Gastroesophageal sphincter (tissue), 4 donors: ENCODE measurements at regions not wholly inside any gene's neighbourhood (a gene's known extent, or its start where the extent isn't known, plus 50 kb on each side); places are given as distances from the start of the nearest gene placed in this dataset.
A peak's percentile ranks its signal among the peaks of the same experiment; 100 is the strongest.

Experiments used
- ATAC-seq: fragments of 150-250 bp; one replicate; pipeline ENCODE4 v1.9.1; 2016; ENCODE audit warnings: mild to moderate bottlenecking, moderate library complexity
- H3K27ac ChIP-seq, 4 donors: fragments of 200-600 bp; sonication (generic) in 3 of 4; 1 replicate in 3 of 4; 2 replicates in 1 of 4; pipeline ENCODE4 v1.5.1; 2016 to 2019
- H3K27me3 ChIP-seq: fragments of 200-600 bp; sonication (generic); one replicate; pipeline ENCODE4 v1.5.1; 2019
- H3K36me3 ChIP-seq, 2 donors: fragments of 200-600 bp; sonication (generic); one replicate each; pipeline ENCODE4 v1.5.1; 2019; ENCODE audit warnings: control low read depth in 1 of 2
- H3K4me1 ChIP-seq, 3 donors: fragments of 200-600 bp; sonication (generic); 1 replicate in 2 of 3; 2 replicates in 1 of 3; pipeline ENCODE4 v1.5.1; 2016 to 2019; ENCODE audit warnings: control low read depth in 2 of 3
- H3K4me3 ChIP-seq, 2 donors: fragments of 200-600 bp; sonication (generic); one replicate each; pipeline ENCODE4 v1.5.1; 2019; ENCODE audit warnings: mild to moderate bottlenecking in 1 of 2, moderate library complexity in 1 of 2
- H3K9me3 ChIP-seq, 3 donors: fragments of 200-600 bp; sonication (generic); one replicate each; pipeline ENCODE4 v1.5.1; 2017 to 2019; ENCODE audit warnings: control low read depth in 2 of 3
- CTCF ChIP-seq, 4 experiments: fragments of 200-600 bp in 2 of 4; fragments of 450-650 bp in 2 of 4; sonication (generic) in 1 of 4; IDR thresholded peaks; one replicate each; pipeline ENCODE4 v1.5.1; 2017 to 2019; ENCODE audit warnings: antibody characterized with exemption in 4 of 4, mild to moderate bottlenecking in 2 of 4, moderate library complexity in 2 of 4
- EP300 ChIP-seq: sonication (generic); formaldehyde crosslinking; IDR thresholded peaks from one replicate; pipeline ENCODE4 v1.6.1; 2017; ENCODE audit warnings: antibody characterized with exemption, mild to moderate bottlenecking
- POLR2A ChIP-seq, 2 donors: fragments of 450-650 bp; IDR thresholded peaks; one replicate each; pipeline ENCODE4 v1.6.1; 2017; ENCODE audit warnings: antibody characterized with exemption in 2 of 2, mild to moderate bottlenecking in 2 of 2, moderate library complexity in 1 of 2
- POLR2AphosphoS5 ChIP-seq: sonication (generic); formaldehyde crosslinking; IDR thresholded peaks from one replicate; pipeline ENCODE4 v1.6.1; 2017; ENCODE audit warnings: antibody characterized with exemption
- WGBS, 2 donors: methylation state at CpG; one replicate each; pipeline ENCODE4 v1.1.5; 2018; ENCODE audit warnings: low coverage in 1 of 2; 5-methylcytosine and 5-hydroxymethylcytosine counted together

GRCh38 chr6:6734479-6735465 lies 146.3 kb downstream of the LY86 start:
- ATAC-seq = no peak
- 70 to 72% methylated on average over 8 to 13 of the region's 16 CpGs for WGBS, 2 donors
- Histone ChIP-seq H3K4me3 (no peak overlapping the region), H3K4me1 (no peaks in the 10 kb centered on the region), H3K27ac (no peak overlapping the region), H3K9me3 (no peaks in the 10 kb centered on the region), H3K27me3 (peaks cover 43% of the 10 kb centered on the region), H3K36me3 (no peaks in the 10 kb centered on the region)
- TF ChIP-seq POLR2AphosphoS5 = no peak
- no peak for TF ChIP-seq CTCF (IDR thresholded peaks at IDR 0.05)
- no peak for TF ChIP-seq EP300
- TF ChIP-seq POLR2A (IDR thresholded peaks at IDR 0.05) = no peak

- Histone ChIP-seq H3K36me3 (no peaks in the 10 kb centered on the region), H3K27ac (no peak overlapping the region), H3K4me3 (peak overlapping the region in 1 of 2 donors; percentile 20), H3K4me1 (no peaks in the 10 kb centered on the region), H3K9me3 (no peaks in the 10 kb centered on the region), H3K27me3 (peaks cover 49% of the 10 kb centered on the region)
- peak; percentile 71 for ATAC-seq
- WGBS, 2 donors = 82 to 91% methylated on average over 6 to 20 of the region's 34 CpGs
- TF ChIP-seq CTCF (IDR thresholded peaks at IDR 0.05) (no peak), EP300 (no peak), POLR2A (IDR thresholded peaks at IDR 0.05) (no peak), POLR2AphosphoS5 (no peak)
Measured at GRCh38 chr6:6736791-6737654, 148.5 kb downstream of the LY86 start.

GRCh38 chr6:6737671-6738070 lies 149.2 kb downstream of the LY86 start:
- WGBS, 2 donors = 40 to 71% methylated on average over 4 to 5 of the region's 6 CpGs
- no peaks in the 10 kb centered on the region for H3K36me3 ChIP-seq
- H3K4me1 ChIP-seq = no peaks in the 10 kb centered on the region
- H3K27me3 ChIP-seq = peaks cover 49% of the 10 kb centered on the region
- no peak for TF ChIP-seq POLR2AphosphoS5
- TF ChIP-seq CTCF (IDR thresholded peaks at IDR 0.05) = no peak
- no peak for TF ChIP-seq POLR2A (IDR thresholded peaks at IDR 0.05)
- TF ChIP-seq EP300 = no peak
- no peak for ATAC-seq
- H3K9me3 ChIP-seq = no peaks in the 10 kb centered on the region
- no peak overlapping the region for H3K27ac ChIP-seq
- peak overlapping the region in 1 of 2 donors; percentile 20 for H3K4me3 ChIP-seq

GRCh38 chr6:6738108-6738507 lies 149.6 kb downstream of the LY86 start:
- ATAC-seq = no peak
- 90 to 93% methylated on average over 2 of the region's 2 CpGs for WGBS, 2 donors
- TF ChIP-seq POLR2AphosphoS5 (no peak), POLR2A (IDR thresholded peaks at IDR 0.05) (no peak), CTCF (IDR thresholded peaks at IDR 0.05) (no peak), EP300 (no peak)
- Histone ChIP-seq H3K27me3 (peaks cover 49% of the 10 kb centered on the region), H3K9me3 (no peaks in the 10 kb centered on the region), H3K4me1 (no peaks in the 10 kb centered on the region), H3K4me3 (no peak overlapping the region), H3K27ac (no peak overlapping the region), H3K36me3 (no peaks in the 10 kb centered on the region)
